HL-60 (cell line): ENCODE measurements at regions not wholly inside any gene's neighbourhood (a gene's known extent, or its start where the extent isn't known, plus 50 kb on each side); places are given as distances from the start of the nearest gene placed in this dataset.

ENCODE experiments used
- DNase-seq, 2 experiments: peaks; one replicate each; pipeline ENCODE4 v3.0.0-alpha.2; 2010 to 2020; ENCODE audit warnings: low read depth in 1 of 2, low spot score in 1 of 2
- H3K27ac ChIP-seq: fragments of 250-450 bp; sonication (Bioruptor Pico); replicated peaks from 2 replicates; pipeline ENCODE4 v1.5.1; 2020; ENCODE audit warnings: mild to moderate bottlenecking, moderate library complexity
- H3K27me3 ChIP-seq: fragments of 250-450 bp; sonication (Bioruptor Pico); 2 replicates; pipeline ENCODE4 v1.5.1; 2021; ENCODE audit warnings: mild to moderate bottlenecking, moderate library complexity; ENCODE audit not compliant: insufficient read depth, poor library complexity, severe bottlenecking
- H3K4me3 ChIP-seq: replicated peaks from 2 replicates; pipeline ENCODE4 v1.5.1; 2011; ENCODE audit warnings: mild to moderate bottlenecking, control low read depth, low read length; ENCODE audit not compliant: insufficient read depth
- GABPA ChIP-seq: IDR thresholded peaks from 2 replicates; pipeline ENCODE4 v1.6.1; 2012; ENCODE audit warnings: low read depth
- POLR2AphosphoS5 ChIP-seq: IDR thresholded peaks from 2 replicates; pipeline ENCODE4 v1.6.1; 2012; ENCODE audit warnings: low read depth
- SPI1 ChIP-seq: IDR thresholded peaks from 2 replicates; pipeline ENCODE4 v1.6.1; 2012; ENCODE audit warnings: low read depth, mild to moderate bottlenecking, borderline replicate concordance
- TF ChIP-seq, protein P1 (sequence below): IDR thresholded peaks from 2 replicates; pipeline ENCODE4 v1.6.1; 2012; ENCODE audit warnings: low read depth; ENCODE audit not compliant: insufficient replicate concordance
- TF ChIP-seq, protein P2 (sequence below): IDR thresholded peaks from one replicate; pipeline ENCODE4 v1.5.1; 2011; ENCODE audit warnings: low read length, control low read depth, inconsistent platforms; ENCODE audit not compliant: insufficient read depth

DNA sequence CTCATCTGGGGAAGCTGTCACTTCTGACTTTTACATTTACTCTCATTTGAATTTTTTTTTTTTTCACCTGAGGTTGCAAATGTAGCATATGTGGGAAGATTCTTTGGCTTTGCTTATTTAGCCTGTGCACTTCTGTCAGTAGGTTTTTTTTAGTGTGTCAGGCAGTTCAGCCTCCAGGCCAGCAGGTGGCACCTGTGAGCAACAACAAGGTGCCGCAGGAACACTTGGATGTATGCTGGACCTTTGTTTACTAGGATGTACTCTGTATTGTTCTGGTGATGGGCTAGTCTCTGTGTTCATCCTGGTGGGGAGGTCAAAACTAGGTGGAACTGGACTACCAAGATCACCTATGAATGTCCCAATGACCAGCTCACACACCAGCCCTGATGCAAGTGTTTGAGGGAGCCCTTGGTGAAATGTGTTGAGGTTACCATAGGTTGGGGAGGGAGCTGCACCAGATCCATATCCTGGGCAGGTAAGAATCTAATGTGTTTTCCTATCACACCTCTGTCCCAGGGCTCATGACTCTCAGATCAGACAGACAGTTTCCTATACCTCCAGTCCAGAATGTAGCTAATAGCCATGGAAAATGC, 618.2 kb downstream of the BRINP3 start:
- H3K27me3 ChIP-seq = no peaks in the 10 kb centered on the region
- no peak overlapping the region for H3K27ac ChIP-seq
- peak; percentile 17 to 36 for DNase-seq
- no peak overlapping the region for H3K4me3 ChIP-seq
- TF ChIP-seq, protein P1, sequence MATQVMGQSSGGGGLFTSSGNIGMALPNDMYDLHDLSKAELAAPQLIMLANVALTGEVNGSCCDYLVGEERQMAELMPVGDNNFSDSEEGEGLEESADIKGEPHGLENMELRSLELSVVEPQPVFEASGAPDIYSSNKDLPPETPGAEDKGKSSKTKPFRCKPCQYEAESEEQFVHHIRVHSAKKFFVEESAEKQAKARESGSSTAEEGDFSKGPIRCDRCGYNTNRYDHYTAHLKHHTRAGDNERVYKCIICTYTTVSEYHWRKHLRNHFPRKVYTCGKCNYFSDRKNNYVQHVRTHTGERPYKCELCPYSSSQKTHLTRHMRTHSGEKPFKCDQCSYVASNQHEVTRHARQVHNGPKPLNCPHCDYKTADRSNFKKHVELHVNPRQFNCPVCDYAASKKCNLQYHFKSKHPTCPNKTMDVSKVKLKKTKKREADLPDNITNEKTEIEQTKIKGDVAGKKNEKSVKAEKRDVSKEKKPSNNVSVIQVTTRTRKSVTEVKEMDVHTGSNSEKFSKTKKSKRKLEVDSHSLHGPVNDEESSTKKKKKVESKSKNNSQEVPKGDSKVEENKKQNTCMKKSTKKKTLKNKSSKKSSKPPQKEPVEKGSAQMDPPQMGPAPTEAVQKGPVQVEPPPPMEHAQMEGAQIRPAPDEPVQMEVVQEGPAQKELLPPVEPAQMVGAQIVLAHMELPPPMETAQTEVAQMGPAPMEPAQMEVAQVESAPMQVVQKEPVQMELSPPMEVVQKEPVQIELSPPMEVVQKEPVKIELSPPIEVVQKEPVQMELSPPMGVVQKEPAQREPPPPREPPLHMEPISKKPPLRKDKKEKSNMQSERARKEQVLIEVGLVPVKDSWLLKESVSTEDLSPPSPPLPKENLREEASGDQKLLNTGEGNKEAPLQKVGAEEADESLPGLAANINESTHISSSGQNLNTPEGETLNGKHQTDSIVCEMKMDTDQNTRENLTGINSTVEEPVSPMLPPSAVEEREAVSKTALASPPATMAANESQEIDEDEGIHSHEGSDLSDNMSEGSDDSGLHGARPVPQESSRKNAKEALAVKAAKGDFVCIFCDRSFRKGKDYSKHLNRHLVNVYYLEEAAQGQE = no peak
- TF ChIP-seq, protein P2, sequence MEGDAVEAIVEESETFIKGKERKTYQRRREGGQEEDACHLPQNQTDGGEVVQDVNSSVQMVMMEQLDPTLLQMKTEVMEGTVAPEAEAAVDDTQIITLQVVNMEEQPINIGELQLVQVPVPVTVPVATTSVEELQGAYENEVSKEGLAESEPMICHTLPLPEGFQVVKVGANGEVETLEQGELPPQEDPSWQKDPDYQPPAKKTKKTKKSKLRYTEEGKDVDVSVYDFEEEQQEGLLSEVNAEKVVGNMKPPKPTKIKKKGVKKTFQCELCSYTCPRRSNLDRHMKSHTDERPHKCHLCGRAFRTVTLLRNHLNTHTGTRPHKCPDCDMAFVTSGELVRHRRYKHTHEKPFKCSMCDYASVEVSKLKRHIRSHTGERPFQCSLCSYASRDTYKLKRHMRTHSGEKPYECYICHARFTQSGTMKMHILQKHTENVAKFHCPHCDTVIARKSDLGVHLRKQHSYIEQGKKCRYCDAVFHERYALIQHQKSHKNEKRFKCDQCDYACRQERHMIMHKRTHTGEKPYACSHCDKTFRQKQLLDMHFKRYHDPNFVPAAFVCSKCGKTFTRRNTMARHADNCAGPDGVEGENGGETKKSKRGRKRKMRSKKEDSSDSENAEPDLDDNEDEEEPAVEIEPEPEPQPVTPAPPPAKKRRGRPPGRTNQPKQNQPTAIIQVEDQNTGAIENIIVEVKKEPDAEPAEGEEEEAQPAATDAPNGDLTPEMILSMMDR = peak; percentile 47

GRCh38 chr1:189866606-189867005, 611.1 kb downstream of the BRINP3 start:
- no peak for TF ChIP-seq GABPA
- TF ChIP-seq, protein P1 = no peak
- TF ChIP-seq, protein P2 = no peak
- TF ChIP-seq POLR2AphosphoS5 = no peak
- no peak for TF ChIP-seq SPI1
- H3K4me3 ChIP-seq = no peak overlapping the region
- H3K27me3 ChIP-seq = no peaks in the 10 kb centered on the region
- no peak overlapping the region for H3K27ac ChIP-seq
- DNase-seq = no peak

DNA sequence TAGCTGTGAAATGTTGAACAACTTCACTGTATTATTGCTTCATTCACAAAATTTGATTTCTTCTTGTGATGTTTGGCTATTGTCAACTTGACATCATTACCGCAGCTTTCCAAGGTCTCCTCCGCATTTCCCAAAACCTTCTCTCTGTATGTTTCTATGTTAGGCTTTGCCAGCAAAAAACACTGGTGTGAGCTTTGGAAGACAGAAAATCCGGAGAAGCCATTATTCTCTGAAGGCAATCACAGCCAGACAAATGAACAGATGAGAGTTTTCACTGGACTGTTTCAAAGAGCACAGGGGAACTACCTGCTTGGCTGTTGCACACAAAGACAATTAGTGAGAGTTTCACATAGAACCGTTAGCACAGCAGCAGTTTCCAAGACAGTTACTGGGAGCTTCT, 609.6 kb downstream of the BRINP3 start:
- Histone ChIP-seq H3K27ac (no peak overlapping the region), H3K27me3 (no peaks in the 10 kb centered on the region), H3K4me3 (no peak overlapping the region)
- DNase-seq = no peak
- TF ChIP-seq, protein P1 = no peak
- TF ChIP-seq GABPA (no peak), POLR2AphosphoS5 (no peak), SPI1 (no peak)
- TF ChIP-seq, protein P2 = no peak
